AG04449 (cell line): ENCODE measurements at regions not wholly inside any gene's neighbourhood (a gene's known extent, or its start where the extent isn't known, plus 50 kb on each side); places are given as distances from the start of the nearest gene placed in this dataset.
"Not testable (repeated sequence)": the region's sequence is repeated elsewhere in the genome, so short reads cannot be mapped to it uniquely, and the experiment has no call there.

Experiments used
- CTCF ChIA-PET: fragments of 350-600 bp; formaldehyde crosslinking; extraction: SDS; loops from one replicate; lab custom pipeline; 2021; ENCODE audit warnings: antibody characterized with exemption; lab: Yijun Ruan, JAX
- POLR2A ChIA-PET: fragments of 400-600, 350-600 bp; formaldehyde crosslinking; extraction: SDS; loops from one replicate; lab custom pipeline; 2020; ENCODE audit warnings: antibody characterized with exemption, inconsistent platforms; lab: Yijun Ruan, JAX
- DNase-seq: peaks from one replicate; pipeline ENCODE4 v3.0.0-alpha.2; 2010; ENCODE audit warnings: low read depth, low spot score
- H3K4me3 ChIP-seq: 2 replicates; pipeline ENCODE4 v1.5.1; 2011; ENCODE audit warnings: low read depth, mild to moderate bottlenecking, control low read depth, low read length
- CTCF ChIP-seq: IDR thresholded peaks from one replicate; pipeline ENCODE4 v1.5.1; 2011; ENCODE audit warnings: mild to moderate bottlenecking, moderate library complexity, low read length, control low read depth, inconsistent platforms; ENCODE audit not compliant: insufficient read depth; ENCODE audit errors: missing control alignments

- DNase-seq, result no peak
- H3K4me3 ChIP-seq, result no peak overlapping the region
- ChIA-PET CTCF (interaction anchor here (1.6 kb wide), 1 partner anchor 10 kb away, joined by 5 read pairs; no protein-coding TSS in a partner anchor), POLR2A (no interaction called here)
- no peak for TF ChIP-seq CTCF
These were observed 264.4 kb downstream of the KCNE4 start for GRCh38 chr2:223316342-223316741.

DNA sequence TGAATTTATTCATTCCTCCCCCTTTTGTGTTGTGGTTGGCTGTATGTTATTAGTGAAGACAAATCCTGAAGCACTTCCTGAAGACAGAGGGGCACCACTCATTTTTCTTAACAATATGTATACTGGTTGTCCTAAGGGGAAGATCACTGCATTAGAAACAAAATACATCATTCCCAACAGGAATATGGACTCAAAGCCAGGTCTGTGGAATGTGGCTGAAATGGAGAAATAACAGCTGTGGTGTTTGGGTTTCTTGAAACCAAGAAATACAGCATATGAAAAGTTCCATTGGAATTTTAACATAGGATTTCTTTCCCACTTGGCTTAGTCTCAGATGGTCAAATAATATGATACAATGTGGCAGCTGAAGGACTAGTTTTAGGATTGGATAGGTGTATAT, 267.6 kb downstream of the KCNE4 start:
- no peak for TF ChIP-seq CTCF
- no peak overlapping the region for H3K4me3 ChIP-seq
- no peak for DNase-seq
- POLR2A ChIA-PET, result no interaction called here
- CTCF ChIA-PET, result interaction anchor here (1.3 kb wide), 1 partner anchor 13 kb away, joined by 4 read pairs; no protein-coding TSS in a partner anchor

DNA sequence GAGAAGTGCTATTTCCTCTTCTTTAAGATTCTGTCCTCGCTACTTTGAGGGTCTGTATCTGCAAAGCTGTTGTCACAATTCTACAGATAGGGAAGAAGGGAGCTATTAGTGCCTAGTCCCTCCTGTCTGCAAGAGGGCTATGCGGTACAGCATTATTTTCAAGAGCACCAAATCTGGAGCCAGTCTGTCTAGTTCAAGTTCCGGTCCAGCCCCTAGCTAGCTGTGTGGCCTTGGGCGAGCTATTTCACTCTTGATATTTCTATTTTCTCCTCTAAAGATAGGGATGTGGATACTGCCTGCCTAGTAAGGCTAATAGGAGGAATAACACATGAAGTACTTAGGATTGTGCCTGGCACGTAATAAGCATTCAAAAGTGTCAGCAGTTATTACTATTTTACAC, 272.4 kb downstream of the KCNE4 start:
- no peak for TF ChIP-seq CTCF
- H3K4me3 ChIP-seq, result no peak overlapping the region
- DNase-seq, result no peak
- ChIA-PET POLR2A (no interaction called here), CTCF (interaction anchor here (0.6 kb wide), 1 partner anchor 9 kb away, joined by 3 read pairs; no protein-coding TSS in a partner anchor)

DNA sequence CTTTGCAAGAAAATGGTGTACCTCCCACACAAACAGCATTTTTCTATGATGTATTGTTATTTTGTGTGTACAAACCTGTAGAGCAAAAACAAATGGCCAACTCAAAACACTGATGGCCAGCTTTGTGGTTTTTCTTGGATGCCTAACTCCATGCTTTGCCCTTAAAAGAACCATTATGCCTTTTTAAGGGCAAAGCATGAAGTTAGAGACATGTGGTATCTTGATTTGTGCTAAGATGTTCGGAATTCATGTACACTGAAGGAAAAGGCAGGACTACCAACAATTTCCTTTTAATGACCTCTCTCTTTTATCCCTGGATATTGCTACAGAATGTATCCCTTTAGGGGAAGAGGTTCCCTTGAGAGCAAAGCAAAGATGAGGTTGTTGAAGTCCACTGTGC, 273.6 kb downstream of the SCG2 start:
- H3K4me3 ChIP-seq, result no peak overlapping the region
- POLR2A ChIA-PET, result no interaction called here
- CTCF ChIA-PET, result no interaction called here
- no peak for TF ChIP-seq CTCF
- DNase-seq, result no peak

DNA sequence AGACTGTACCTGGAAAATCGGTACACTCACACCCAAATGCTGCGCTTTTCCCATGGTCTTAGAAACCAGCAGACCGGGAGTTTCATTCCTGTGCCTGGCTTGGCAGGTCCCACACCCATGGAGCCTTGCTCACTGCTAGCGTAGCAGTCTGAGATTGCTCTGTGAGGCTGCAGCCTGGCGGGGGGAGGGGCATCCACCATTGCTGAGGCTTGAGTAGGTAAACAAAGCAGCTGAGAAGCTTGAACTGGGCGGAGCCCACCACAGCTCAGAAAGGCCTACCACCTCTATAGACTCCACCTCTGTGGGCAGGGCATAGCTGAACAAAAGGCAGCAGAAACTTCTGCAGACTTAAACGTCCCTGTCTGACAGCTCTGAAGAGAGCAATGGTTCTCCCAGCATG, 271.4 kb downstream of the SCG2 start:
- DNase-seq, POLR2A ChIA-PET, H3K4me3 ChIP-seq, CTCF ChIA-PET: not testable (repeated sequence)

DNA sequence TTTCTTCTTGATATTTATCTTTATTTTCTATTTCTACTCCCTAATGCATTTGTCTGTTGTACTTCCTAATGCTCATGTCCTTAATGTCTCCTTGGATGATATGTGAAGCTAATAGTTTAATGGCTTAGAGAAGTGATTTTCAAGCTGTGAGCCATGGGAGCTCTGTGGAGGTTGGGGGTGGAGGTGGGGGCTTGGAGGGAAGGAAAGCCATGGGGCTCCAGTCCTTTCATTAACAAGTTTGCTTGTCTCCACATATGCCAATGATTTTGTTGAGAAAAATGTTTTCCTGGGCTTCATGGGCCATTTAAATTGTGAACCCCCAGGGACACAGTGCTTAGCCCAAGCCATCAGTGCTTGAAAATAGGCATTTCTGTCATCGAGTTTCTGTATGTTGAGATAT, 264.1 kb downstream of the SCG2 start:
- ChIA-PET CTCF (no interaction called here), POLR2A (no interaction called here)
- DNase-seq, result no peak
- TF ChIP-seq CTCF, result no peak
- H3K4me3 ChIP-seq, result no peak overlapping the region

DNA sequence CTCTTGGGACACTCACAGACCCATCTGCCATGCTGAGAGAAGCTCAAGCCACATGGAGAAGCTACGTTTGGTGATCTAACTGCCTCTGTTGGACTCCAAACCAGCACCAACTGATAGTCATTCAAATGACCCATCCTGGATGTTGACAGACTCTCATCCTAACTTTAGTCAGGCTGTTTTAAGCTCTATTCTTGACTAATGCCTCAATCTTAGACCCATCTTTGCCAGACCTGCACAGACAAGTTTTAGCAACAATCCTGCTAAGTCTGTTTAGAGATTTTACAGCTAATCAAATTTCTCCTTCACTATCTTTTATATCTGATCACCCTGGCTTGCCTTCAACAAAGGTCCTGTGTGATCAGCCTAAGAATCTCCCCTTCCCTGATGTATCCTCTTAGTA, 245.1 kb downstream of the SCG2 start:
- no peak overlapping the region for H3K4me3 ChIP-seq
- CTCF ChIA-PET, result no interaction called here
- DNase-seq, result no peak
- POLR2A ChIA-PET, result no interaction called here
- no peak for TF ChIP-seq CTCF
